H9 (cell line): ENCODE measurements at regions not wholly inside any gene's neighbourhood (a gene's known extent, or its start where the extent isn't known, plus 50 kb on each side); places are given as distances from the start of the nearest gene placed in this dataset.

Experiments used
- DNase-seq: peaks from one replicate; pipeline ENCODE4 v3.0.0-alpha.2; 2017
- H2AFZ ChIP-seq: one replicate; pipeline ENCODE4 v1.6.1; 2013; ENCODE audit warnings: mild to moderate bottlenecking, low read length, control low read depth, moderate library complexity
- H2AK5ac ChIP-seq: 2 replicates; pipeline ENCODE4 v1.6.1; 2013; ENCODE audit warnings: low read length, control low read depth, mixed read lengths; ENCODE audit not compliant: insufficient read length
- H2BK120ac ChIP-seq: one replicate; pipeline ENCODE4 v1.6.1; 2013; ENCODE audit warnings: low read depth, mild to moderate bottlenecking, low read length, control low read depth, inconsistent platforms; ENCODE audit not compliant: poor library complexity, severe bottlenecking
- H2BK12ac ChIP-seq: 2 replicates; pipeline ENCODE4 v1.6.1; 2013; ENCODE audit warnings: low read length, control low read depth, mixed read lengths, low read depth; ENCODE audit not compliant: insufficient read length
- H2BK15ac ChIP-seq: 2 replicates; pipeline ENCODE4 v1.6.1; 2013; ENCODE audit warnings: low read depth, low read length, control low read depth
- H2BK20ac ChIP-seq: one replicate; pipeline ENCODE4 v1.6.1; 2013; ENCODE audit warnings: low read depth, mild to moderate bottlenecking, low read length, control low read depth, inconsistent platforms; ENCODE audit not compliant: poor library complexity, severe bottlenecking
- H2BK5ac ChIP-seq: 2 replicates; pipeline ENCODE4 v1.6.1; 2013; ENCODE audit warnings: low read length, control low read depth, mixed read lengths; ENCODE audit not compliant: insufficient read length
- H3K14ac ChIP-seq: 2 replicates; pipeline ENCODE4 v1.6.1; 2013; ENCODE audit warnings: low read length, control low read depth; ENCODE audit not compliant: insufficient read depth
- H3K18ac ChIP-seq: 2 replicates; pipeline ENCODE4 v1.6.1; 2013; ENCODE audit warnings: low read depth, mild to moderate bottlenecking, mixed read lengths, low read length, control low read depth; ENCODE audit not compliant: insufficient read length
- H3K23ac ChIP-seq: 2 replicates; pipeline ENCODE4 v1.6.1; 2013; ENCODE audit warnings: low read length, control low read depth, mixed read lengths, low read depth; ENCODE audit not compliant: insufficient read length
- H3K23me2 ChIP-seq: 2 replicates; pipeline ENCODE4 v1.6.1; 2013; ENCODE audit warnings: low read depth, mild to moderate bottlenecking, mixed read lengths, low read length, control low read depth; ENCODE audit not compliant: insufficient read length, poor library complexity, severe bottlenecking
- H3K27ac ChIP-seq: 2 replicates; pipeline ENCODE4 v1.5.1; 2013; ENCODE audit warnings: low read length, control low read depth, mixed read lengths, low read depth; ENCODE audit not compliant: insufficient read length
- H3K27me3 ChIP-seq: 2 replicates; pipeline ENCODE4 v1.6.1; 2013; ENCODE audit warnings: low read length, control low read depth, inconsistent platforms; ENCODE audit not compliant: insufficient read depth
- H3K4ac ChIP-seq: 2 replicates; pipeline ENCODE4 v1.6.1; 2013; ENCODE audit warnings: low read depth, mild to moderate bottlenecking, control low read depth, inconsistent platforms, low read length, moderate library complexity
- H3K4me1 ChIP-seq: 2 replicates; pipeline ENCODE4 v1.6.1; 2013; ENCODE audit warnings: low read length, control low read depth, inconsistent platforms; ENCODE audit not compliant: insufficient read depth
- H3K4me2 ChIP-seq: 2 replicates; pipeline ENCODE4 v1.6.1; 2013; ENCODE audit warnings: low read length, control low read depth, mixed read lengths; ENCODE audit not compliant: insufficient read length, insufficient read depth
- H3K56ac ChIP-seq: 2 replicates; pipeline ENCODE4 v1.6.1; 2013; ENCODE audit warnings: low read depth, mild to moderate bottlenecking, mixed read lengths, low read length, control low read depth; ENCODE audit not compliant: insufficient read length
- H3K79me1 ChIP-seq: 2 replicates; pipeline ENCODE4 v1.6.1; 2013; ENCODE audit warnings: low read depth, mild to moderate bottlenecking, moderate library complexity, low read length, control low read depth, inconsistent platforms; ENCODE audit not compliant: insufficient read depth, poor library complexity, severe bottlenecking
- H3K79me2 ChIP-seq: 2 replicates; pipeline ENCODE4 v1.6.1; 2013; ENCODE audit warnings: low read length, control low read depth, inconsistent platforms; ENCODE audit not compliant: insufficient read depth
- H3K9ac ChIP-seq: 2 replicates; pipeline ENCODE4 v1.6.1; 2013; ENCODE audit warnings: low read length, control low read depth, mixed read lengths; ENCODE audit not compliant: insufficient read length; ENCODE audit errors: extremely low read depth
- H3K9me3 ChIP-seq: one replicate; pipeline ENCODE4 v1.6.1; 2013; ENCODE audit warnings: low read depth, low read length, inconsistent platforms; ENCODE audit not compliant: control insufficient read depth
- H3T11ph ChIP-seq: one replicate; pipeline ENCODE4 v1.6.1; 2013; ENCODE audit warnings: mild to moderate bottlenecking, low read length, control low read depth, inconsistent platforms
- H4K20me1 ChIP-seq: one replicate; pipeline ENCODE4 v1.6.1; 2013; ENCODE audit not compliant: control insufficient read depth, insufficient read length, insufficient read depth
- H4K5ac ChIP-seq: 2 replicates; pipeline ENCODE4 v1.6.1; 2013; ENCODE audit warnings: low read depth, mild to moderate bottlenecking, mixed read lengths, low read length, control low read depth; ENCODE audit not compliant: insufficient read length
- H4K8ac ChIP-seq: replicated peaks from 2 replicates; pipeline ENCODE4 v1.6.1; 2013; ENCODE audit warnings: low read length, control low read depth, mixed read lengths, low read depth; ENCODE audit not compliant: insufficient read length
- H4K91ac ChIP-seq: 2 replicates; pipeline ENCODE4 v1.6.1; 2013; ENCODE audit warnings: low read depth, mild to moderate bottlenecking, moderate library complexity, mixed read lengths, low read length, control low read depth; ENCODE audit not compliant: insufficient read length
- H3K27ac Mint-ChIP-seq, 3 experiments: 2 replicates in 2 of 3; 3 replicates in 1 of 3; pipeline ENCODE4 v1.8.0; 2020 to 2021; ENCODE audit warnings: mixed read lengths in 3 of 3, mild to moderate bottlenecking in 1 of 3, moderate library complexity in 1 of 3
- H3K27me3 Mint-ChIP-seq: 2 replicates; pipeline ENCODE4 v1.8.0; 2021; ENCODE audit warnings: low read depth, mild to moderate bottlenecking, moderate library complexity, mixed read lengths
- H3K36me3 Mint-ChIP-seq, 3 experiments: 2 replicates in 2 of 3; 3 replicates in 1 of 3; pipeline ENCODE4 v1.8.0; 2020 to 2021; ENCODE audit warnings: low read depth in 3 of 3, mixed read lengths in 3 of 3; ENCODE audit not compliant: insufficient read depth in 1 of 3
- H3K4me1 Mint-ChIP-seq, 2 experiments: 2 replicates each; pipeline ENCODE4 v1.8.0; 2020; ENCODE audit warnings: mixed read lengths in 2 of 2
- H3K4me3 Mint-ChIP-seq, 2 experiments: 2 replicates in 1 of 2; 3 replicates in 1 of 2; pipeline ENCODE4 v1.8.0; 2020 to 2021; ENCODE audit warnings: mild to moderate bottlenecking in 2 of 2, mixed read lengths in 2 of 2, moderate library complexity in 1 of 2
- H3K9me3 Mint-ChIP-seq, 2 experiments: 2 replicates in 1 of 2; 3 replicates in 1 of 2; pipeline ENCODE4 v1.8.0; 2020; ENCODE audit warnings: mild to moderate bottlenecking in 2 of 2, mixed read lengths in 2 of 2, moderate library complexity in 1 of 2
- TF ChIP-seq, protein P1 (sequence below): fragments of 200-600 bp; sonication (generic); conservative IDR thresholded peaks from 3 replicates; pipeline ENCODE4 v1.8.0; 2021; ENCODE audit warnings: antibody characterized with exemption, mild to moderate bottlenecking

DNA sequence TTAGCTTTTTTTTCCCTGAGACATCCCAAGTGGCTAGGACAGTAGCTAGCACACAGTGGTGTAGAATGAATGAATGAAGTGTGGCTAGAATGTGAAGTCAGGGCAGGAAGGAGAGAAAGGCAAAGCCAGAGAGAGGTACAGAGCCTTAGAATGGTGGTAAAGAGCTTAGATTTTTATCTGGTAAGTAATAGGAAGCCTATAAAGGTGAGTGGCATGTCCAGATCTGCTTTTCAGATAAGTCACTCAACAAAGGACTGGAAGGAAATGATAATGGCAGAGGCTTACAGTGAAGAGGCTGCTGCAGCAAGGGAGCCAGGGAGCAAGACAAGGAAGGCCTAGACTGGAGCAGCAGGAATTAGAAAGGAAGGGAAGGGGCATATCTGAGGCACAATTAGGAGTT, 96.0 kb upstream of the PRDM1 start:
- H2BK5ac ChIP-seq = no peak overlapping the region
- no peak overlapping the region for H2BK20ac ChIP-seq
- H4K91ac ChIP-seq = no peak overlapping the region
- H2BK12ac ChIP-seq = no peak overlapping the region
- H3K4me2 ChIP-seq = no peak overlapping the region
- H3K23ac ChIP-seq = no peak overlapping the region
- H3K79me2 ChIP-seq = no peaks in the 10 kb centered on the region
- no peak overlapping the region for H2AK5ac ChIP-seq
- DNase-seq = no peak
- no peak overlapping the region for H4K8ac ChIP-seq
- peaks cover 37% of the 10 kb centered on the region for H3K23me2 ChIP-seq
- H3K56ac ChIP-seq = no peak overlapping the region
- no peak overlapping the region for H4K5ac ChIP-seq
- no peak overlapping the region for H2AFZ ChIP-seq
- TF ChIP-seq, protein P1, sequence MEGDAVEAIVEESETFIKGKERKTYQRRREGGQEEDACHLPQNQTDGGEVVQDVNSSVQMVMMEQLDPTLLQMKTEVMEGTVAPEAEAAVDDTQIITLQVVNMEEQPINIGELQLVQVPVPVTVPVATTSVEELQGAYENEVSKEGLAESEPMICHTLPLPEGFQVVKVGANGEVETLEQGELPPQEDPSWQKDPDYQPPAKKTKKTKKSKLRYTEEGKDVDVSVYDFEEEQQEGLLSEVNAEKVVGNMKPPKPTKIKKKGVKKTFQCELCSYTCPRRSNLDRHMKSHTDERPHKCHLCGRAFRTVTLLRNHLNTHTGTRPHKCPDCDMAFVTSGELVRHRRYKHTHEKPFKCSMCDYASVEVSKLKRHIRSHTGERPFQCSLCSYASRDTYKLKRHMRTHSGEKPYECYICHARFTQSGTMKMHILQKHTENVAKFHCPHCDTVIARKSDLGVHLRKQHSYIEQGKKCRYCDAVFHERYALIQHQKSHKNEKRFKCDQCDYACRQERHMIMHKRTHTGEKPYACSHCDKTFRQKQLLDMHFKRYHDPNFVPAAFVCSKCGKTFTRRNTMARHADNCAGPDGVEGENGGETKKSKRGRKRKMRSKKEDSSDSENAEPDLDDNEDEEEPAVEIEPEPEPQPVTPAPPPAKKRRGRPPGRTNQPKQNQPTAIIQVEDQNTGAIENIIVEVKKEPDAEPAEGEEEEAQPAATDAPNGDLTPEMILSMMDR = no peak
- Mint-ChIP-seq H3K27ac (no peak overlapping the region), H3K27me3 (peaks cover 98% of the 10 kb centered on the region), H3K36me3 (no peaks in the 10 kb centered on the region), H3K4me3 (no peak overlapping the region; a peak in 1 of 5 replicates), H3K9me3 (peaks cover 2 to 4% of the 10 kb centered on the region in 2 experiments; a peak in 2 of 5 replicates), H3K4me1 (peaks cover 34 to 42% of the 10 kb centered on the region in 2 experiments)
- peaks cover 2% of the 10 kb centered on the region for H4K20me1 ChIP-seq
- peaks cover 71% of the 10 kb centered on the region for H3K27me3 ChIP-seq
- H3T11ph ChIP-seq = no peak overlapping the region
- H3K14ac ChIP-seq = no peak overlapping the region
- H3K4ac ChIP-seq = no peak overlapping the region
- no peak overlapping the region for H2BK120ac ChIP-seq
- no peak overlapping the region for H3K27ac ChIP-seq
- no peak overlapping the region for H2BK15ac ChIP-seq
- H3K9ac ChIP-seq = no peak overlapping the region
- no peaks in the 10 kb centered on the region for H3K79me1 ChIP-seq
- H3K4me1 ChIP-seq = peaks cover 9% of the 10 kb centered on the region
- no peak overlapping the region for H3K18ac ChIP-seq
- H3K9me3 ChIP-seq = no peaks in the 10 kb centered on the region
